Erythroblast (primary cell): ENCODE measurements at regions not wholly inside any gene's neighbourhood (a gene's known extent, or its start where the extent isn't known, plus 50 kb on each side); places are given as distances from the start of the nearest gene placed in this dataset.

ENCODE experiments used
- GATA1 ChIP-seq: IDR thresholded peaks from 2 replicates; pipeline ENCODE4 v1.6.1; 2011; ENCODE audit warnings: low read depth, mild to moderate bottlenecking, control low read depth, low read length, moderate library complexity
- POLR2A ChIP-seq: IDR thresholded peaks from 2 replicates; pipeline ENCODE4 v1.6.1; 2011; ENCODE audit warnings: mild to moderate bottlenecking, low read length

- TF ChIP-seq POLR2A (no peak), GATA1 (no peak)
Observed at GRCh38 chr1:93775224-93775623, 93.6 kb upstream of the BCAR3 start.
